ENCODE measurements at regions not wholly inside any gene's neighbourhood (a gene's known extent, or its start where the extent isn't known, plus 50 kb on each side); places are given as distances from the start of the nearest gene placed in this dataset.

- CTCF ChIA-PET = no interaction called here
- no peak for DNase-seq (ENCODE audit: low read depth in 1 of 2, low spot score in 1 of 2)
- POLR2A ChIA-PET = no interaction called here
- Histone ChIP-seq H3K4me1 (no peaks in the 10 kb centered on the region), H3K4me3 (no peak overlapping the region), H3K9me3 (no peaks in the 10 kb centered on the region), H3K27ac (no peak overlapping the region), H3K4me2 (no peak overlapping the region)
- ATAC-seq = no peak
- WGBS (ENCODE audit: missing lambda C conversion rate) = 4% methylated on average over 5 of the region's 5 CpGs
- TF ChIP-seq REST (IDR thresholded peaks at IDR 0.05) = no peak
- FAIRE-seq = no peak
Observed at GRCh38 chr3:21989341-21990042, 238.5 kb upstream of the ZNF385D start.

- no peak overlapping the region for H3K4me3 ChIP-seq
- no peak for TF ChIP-seq SMC3 (IDR thresholded peaks at IDR 0.05)
- no peak for TF ChIP-seq MAX (IDR thresholded peaks at IDR 0.05)
- no peak for TF ChIP-seq HOXB5 (CRISPR knock-in tag; IDR thresholded peaks at IDR 0.05)
- TF ChIP-seq NR3C1 (IDR thresholded peaks at IDR 0.05) = no peak
- no peak for TF ChIP-seq RCOR1 (IDR thresholded peaks at IDR 0.05; ENCODE audit: low read depth, low read length)
- no peak for TF ChIP-seq PBX3 (IDR thresholded peaks at IDR 0.05)
- TF ChIP-seq POLR2AphosphoS2 (conservative IDR thresholded peaks at IDR 0.05; ENCODE audit: low read length) = no peak
- no peak for TF ChIP-seq SREBF2 (IDR thresholded peaks at IDR 0.05)
- no peak for TF ChIP-seq HES2 (IDR thresholded peaks at IDR 0.05)
- TF ChIP-seq EP300 (IDR thresholded peaks at IDR 0.05) = no peak
- no peak for TF ChIP-seq GATA3 (IDR thresholded peaks at IDR 0.05; ENCODE audit: borderline replicate concordance)
- no peak for TF ChIP-seq KDM1A (IDR thresholded peaks at IDR 0.05; ENCODE audit: low read depth)
- no peaks in the 10 kb centered on the region for H3K4me1 ChIP-seq
- no peak overlapping the region for H3K27ac ChIP-seq
- no peak for FAIRE-seq
- no peak for DNase-seq (ENCODE audit: low read depth in 1 of 2, low spot score in 1 of 2)
- H3K9me3 ChIP-seq = no peaks in the 10 kb centered on the region; the same call in 2 of the 3 replicates
- ChIA-PET CTCF (no interaction called here), POLR2A (no interaction called here)
- no peak overlapping the region for H3K4me2 ChIP-seq
- WGBS (ENCODE audit: missing lambda C conversion rate) = 2% methylated on average over 3 of the region's 3 CpGs
- ATAC-seq = no peak
Observed at GRCh38 chr3:21991061-21991460, 240.1 kb upstream of the ZNF385D start.

GRCh38 chr3:21995079-21995607 lies 244.1 kb upstream of the ZNF385D start:
- Histone ChIP-seq H3K4me3 (no peak overlapping the region), H3K27ac (no peak overlapping the region), H3K4me1 (no peaks in the 10 kb centered on the region), H3K4me2 (no peak overlapping the region), H3K9me3 (no peaks in the 10 kb centered on the region; the same call in 2 of the 3 replicates)
- DNase-seq (ENCODE audit: low read depth in 1 of 2, low spot score in 1 of 2) (no peak), ATAC-seq (no peak), FAIRE-seq (no peak)
- WGBS (ENCODE audit: missing lambda C conversion rate) = 0% methylated on average over 2 of the region's 2 CpGs
- POLR2A ChIA-PET = no interaction called here
- CTCF ChIA-PET = no interaction called here
- TF ChIP-seq CBX2 (IDR thresholded peaks at IDR 0.05; ENCODE audit: borderline replicate concordance, low read depth) (no peak), ZC3H11A (IDR thresholded peaks at IDR 0.05) (no peak), RARB (CRISPR knock-in tag; IDR thresholded peaks at IDR 0.05) (no peak), POLR2A (IDR thresholded peaks at IDR 0.05; ENCODE audit: low read length) (no peak), TFCP2L1 (CRISPR knock-in tag; IDR thresholded peaks at IDR 0.05) (no peak), ELK1 (IDR thresholded peaks at IDR 0.05; ENCODE audit: low read depth, low read length) (no peak), GATA3 (IDR thresholded peaks at IDR 0.05; ENCODE audit: borderline replicate concordance) (no peak), PBX3 (IDR thresholded peaks at IDR 0.05) (no peak), HES2 (IDR thresholded peaks at IDR 0.05) (no peak), TP53 (CRISPR knock-in tag; IDR thresholded peaks at IDR 0.05) (no peak), KDM5A (IDR thresholded peaks at IDR 0.05) (no peak), CHD2 (IDR thresholded peaks at IDR 0.05; ENCODE audit: low read length, partially characterized antibody) (no peak), SREBF2 (IDR thresholded peaks at IDR 0.05) (no peak), HOXB5 (CRISPR knock-in tag; IDR thresholded peaks at IDR 0.05) (no peak), HMGXB4 (CRISPR knock-in tag; IDR thresholded peaks at IDR 0.05; ENCODE audit: borderline replicate concordance) (no peak), ZNF302 (CRISPR knock-in tag; IDR thresholded peaks at IDR 0.05) (no peak)
